ENCODE measurements at regions not wholly inside any gene's neighbourhood (a gene's known extent, or its start where the extent isn't known, plus 50 kb on each side); places are given as distances from the start of the nearest gene placed in this dataset.

DNA sequence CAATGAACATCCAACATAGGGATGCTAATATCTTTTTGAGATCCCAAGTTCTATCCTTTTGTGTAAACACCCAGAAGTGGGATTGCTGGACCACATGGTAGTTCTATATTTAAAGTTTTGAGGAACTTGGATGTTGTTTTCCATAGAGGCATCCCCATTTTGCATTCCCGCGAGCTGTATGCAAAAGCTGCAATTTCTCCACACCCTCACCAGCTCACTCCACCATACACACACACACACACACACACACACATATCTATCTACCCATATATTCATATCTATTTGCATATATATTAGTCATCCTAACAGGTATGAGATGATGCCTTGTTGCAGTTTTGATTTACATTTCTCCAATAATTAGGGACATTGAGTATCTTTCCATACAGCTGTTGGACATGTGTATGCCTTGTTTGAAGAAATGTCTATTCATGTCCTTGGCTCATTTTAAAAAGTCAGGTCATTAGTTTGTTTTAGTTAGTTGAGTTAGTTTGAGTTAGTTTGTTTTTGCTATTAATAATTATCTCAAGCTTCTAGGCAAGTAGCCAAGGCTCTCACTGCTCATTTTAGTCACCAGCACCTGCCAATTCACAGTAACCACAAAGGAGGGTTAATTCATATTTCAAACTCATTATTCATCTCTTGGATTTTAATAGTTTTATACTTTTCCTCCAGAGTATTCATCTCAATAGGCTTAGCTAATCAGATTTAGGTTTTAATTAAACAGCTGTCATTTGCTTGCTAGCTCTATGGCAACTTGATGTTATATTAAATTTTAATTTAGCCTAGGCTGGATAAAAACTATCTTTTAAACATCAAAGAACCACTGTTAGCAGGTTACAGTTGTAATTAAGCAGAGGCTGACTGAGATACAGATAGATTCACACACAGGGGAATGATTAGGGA is 1435.9 kb upstream of the TMEM132C start:
- ATAC-seq (no peak), DNase-seq (ENCODE audit: missing footprints) (no peak)
- intact Hi-C loops (cut with DNase I), result no loop called here

- intact Hi-C loops (cut with DNase I), result no loop called here
- no peak for ATAC-seq
Measured at GRCh38 chr12:126837697-126838096, 1429.3 kb upstream of the TMEM132C start.

DNA sequence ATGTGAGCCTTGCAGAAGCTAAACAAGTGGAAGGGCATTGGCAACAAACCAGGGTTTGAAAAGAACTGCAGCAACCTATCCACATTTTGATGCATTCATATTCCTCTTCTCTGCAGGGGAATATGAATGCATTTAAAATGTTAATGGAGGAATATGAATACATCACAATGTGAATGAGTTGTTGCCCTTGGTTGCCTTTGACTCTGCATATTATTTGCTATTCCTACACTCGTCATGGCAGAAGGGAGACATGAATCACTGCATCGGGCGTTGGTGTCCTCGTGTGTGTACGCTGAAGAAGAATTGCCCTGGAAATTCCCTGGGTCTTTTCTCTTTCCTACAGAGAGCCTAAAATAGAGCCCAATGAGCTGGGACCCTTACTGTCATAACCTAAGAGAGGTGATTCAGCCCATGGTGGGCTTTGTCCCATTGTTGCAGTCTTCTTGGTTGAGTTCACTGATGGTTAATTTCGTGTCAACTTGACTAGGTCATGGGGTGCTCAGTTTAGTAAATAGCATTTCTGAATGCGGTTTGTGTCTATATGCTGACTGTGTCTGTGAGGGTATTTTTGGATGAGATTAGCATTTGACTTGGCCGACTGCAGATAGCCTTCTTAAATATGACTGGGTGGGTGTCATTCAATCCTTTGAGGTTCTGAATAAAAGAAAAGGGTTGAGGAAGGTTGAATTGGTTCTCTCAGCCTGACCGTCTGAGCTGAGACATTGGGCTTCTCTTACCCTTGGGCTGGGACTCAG is 1422.9 kb upstream of the TMEM132C start:
- no peak for ATAC-seq
- intact Hi-C loops (cut with DNase I), result no loop called here
- no peak for DNase-seq (ENCODE audit: missing footprints)

More at GRCh38 chr12:126837697-126838096, 1429.3 kb upstream of the TMEM132C start:
- no peak for DNase-seq (ENCODE audit: missing footprints)

DNA sequence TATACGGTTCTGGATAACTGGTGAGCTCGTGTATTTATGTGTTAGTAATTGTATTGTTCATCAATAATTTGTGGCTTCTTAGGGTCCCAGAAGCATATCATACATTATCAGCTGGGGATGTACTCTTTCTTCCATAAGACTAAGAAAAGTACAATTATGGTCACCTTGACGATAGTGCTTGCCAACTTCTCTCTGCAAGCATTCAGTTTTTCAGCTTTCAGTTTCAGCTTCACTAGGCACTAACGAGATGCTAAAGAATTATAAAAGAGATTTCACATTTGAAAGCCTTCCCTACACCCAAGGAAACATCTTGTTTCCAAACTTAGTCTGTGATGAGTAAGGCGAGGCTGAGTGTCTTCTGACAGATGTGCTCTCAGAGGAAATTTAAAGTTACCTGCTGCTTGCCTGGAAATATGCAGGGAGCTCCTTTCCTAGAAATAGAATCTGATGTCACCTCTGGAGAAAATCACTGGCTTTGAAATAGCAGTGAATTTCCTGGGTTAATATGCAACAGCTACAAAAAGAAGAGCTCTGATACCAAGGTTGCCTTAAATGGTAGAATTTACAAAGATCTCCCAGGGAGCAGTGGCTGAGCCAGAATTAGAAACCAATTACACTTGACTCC is 1419.9 kb upstream of the TMEM132C start:
- no peak for ATAC-seq
- intact Hi-C loops (cut with DNase I), result no loop called here
- DNase-seq (ENCODE audit: missing footprints), result no peak

- intact Hi-C loops (cut with DNase I), result no loop called here
- DNase-seq (ENCODE audit: missing footprints) (no peak), ATAC-seq (no peak)
Measured at GRCh38 chr12:126855768-126856167, 1411.2 kb upstream of the TMEM132C start.

DNA sequence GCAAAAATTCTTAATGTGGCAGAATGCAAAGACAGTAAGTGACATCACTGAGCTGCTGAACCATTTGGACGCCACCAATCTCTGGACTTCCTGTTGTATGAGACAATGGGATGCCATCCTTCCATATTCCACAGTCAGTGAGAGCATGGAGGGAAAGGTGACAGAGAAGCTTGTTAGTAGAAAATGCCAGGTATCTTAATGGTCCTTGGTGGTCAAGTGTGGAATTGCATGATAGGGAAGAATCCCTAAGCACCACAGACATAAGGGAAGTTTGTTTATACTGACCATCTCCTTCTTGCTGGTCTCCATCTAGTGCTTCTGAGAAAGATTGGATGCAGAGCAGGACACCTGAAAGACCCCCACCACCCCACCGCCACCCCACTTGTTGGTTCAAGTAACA is 1410.0 kb upstream of the TMEM132C start:
- DNase-seq (ENCODE audit: missing footprints), result no peak
- intact Hi-C loops (cut with DNase I), result no loop called here
- ATAC-seq, result no peak

- intact Hi-C loops (cut with DNase I), result no loop called here
- DNase-seq (ENCODE audit: missing footprints) (no peak), ATAC-seq (no peak)
Measured at GRCh38 chr12:126858560-126858959, 1408.4 kb upstream of the TMEM132C start.

DNA sequence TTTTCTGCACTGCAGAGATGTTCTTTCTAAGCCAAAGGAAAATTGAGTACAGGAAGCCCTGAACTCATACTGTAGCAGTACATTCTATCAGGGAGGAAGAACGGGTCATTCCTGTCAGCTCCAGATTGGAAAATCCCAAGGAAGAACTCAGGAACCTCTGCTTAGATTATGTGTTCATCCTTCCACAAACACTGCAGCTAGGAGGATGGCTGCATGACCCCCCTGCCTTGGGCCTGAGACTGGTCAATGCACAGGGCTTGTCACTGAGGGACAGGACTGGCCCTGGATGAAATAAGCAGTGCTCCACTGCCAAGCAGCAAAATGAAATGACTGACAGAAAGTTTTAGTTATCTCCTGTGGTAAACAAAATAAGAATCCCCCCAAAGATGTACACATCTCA is 1406.8 kb upstream of the TMEM132C start:
- intact Hi-C loops (cut with DNase I), result no loop called here
- DNase-seq (ENCODE audit: missing footprints) (no peak), ATAC-seq (no peak)

DNA sequence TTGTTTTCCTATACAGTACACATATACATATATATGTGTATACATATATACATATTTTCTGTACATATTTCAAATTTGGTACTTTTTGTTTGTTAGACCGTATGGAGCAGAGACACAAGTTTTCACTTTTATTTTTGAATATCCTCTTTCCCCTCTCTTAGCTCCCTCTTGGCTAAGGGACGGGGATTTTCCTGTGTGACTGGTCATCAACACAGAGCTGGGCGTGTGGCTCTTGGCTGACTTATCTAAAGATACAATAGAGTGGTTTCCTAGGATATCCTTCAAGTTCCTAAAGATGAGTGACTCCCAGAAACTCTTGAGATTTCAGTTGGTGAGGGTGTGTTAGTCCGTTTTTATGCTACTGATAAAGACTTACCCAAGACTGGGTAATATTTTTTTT is 1404.5 kb upstream of the TMEM132C start:
- no peak for ATAC-seq

DNA sequence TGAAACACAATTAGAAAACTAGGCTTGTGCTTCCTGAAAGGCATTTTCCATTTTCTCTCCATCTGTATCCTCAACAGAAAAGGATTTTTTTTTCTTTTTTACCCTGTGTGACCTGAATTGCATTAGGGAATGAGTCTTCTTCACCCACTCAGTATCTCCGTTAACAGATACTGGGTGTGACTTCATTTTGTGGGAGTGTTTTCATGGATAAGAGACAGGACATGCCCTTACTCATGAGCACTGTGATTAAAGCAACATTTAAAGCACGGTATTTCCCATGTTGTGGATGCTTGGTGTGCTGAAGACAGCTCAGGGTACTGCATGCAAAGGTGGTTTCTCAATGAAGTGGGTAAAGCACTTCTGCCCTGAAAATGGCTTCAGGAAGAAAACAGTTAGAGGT is 1397.3 kb upstream of the TMEM132C start:
- ATAC-seq (no peak), DNase-seq (ENCODE audit: missing footprints) (no peak)
- intact Hi-C loops (cut with DNase I), result no loop called here

More for the DNA sequence above, 1404.5 kb upstream of the TMEM132C start:
- intact Hi-C loops (cut with DNase I), result no loop called here
- no peak for DNase-seq (ENCODE audit: missing footprints)

DNA sequence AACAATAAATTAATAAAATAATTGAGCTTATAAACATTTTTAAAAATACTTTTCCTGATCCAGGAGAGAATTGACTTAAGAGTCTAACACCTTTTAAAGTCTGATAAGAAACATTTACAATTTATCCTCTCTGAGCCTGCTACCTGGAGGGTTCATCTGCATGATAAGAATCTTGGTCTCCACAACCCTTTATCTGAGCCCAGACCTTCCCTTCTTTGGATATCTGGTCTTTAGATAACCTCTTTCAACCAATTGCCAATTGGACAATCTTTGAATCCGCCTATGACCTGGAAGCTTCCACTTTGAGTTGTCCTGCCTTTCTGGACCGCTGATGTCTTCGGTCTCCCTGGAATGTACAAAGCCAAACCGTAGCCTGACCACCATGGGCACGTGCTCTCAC is 1393.3 kb upstream of the TMEM132C start:
- ATAC-seq, result no peak
- intact Hi-C loops (cut with DNase I), result loop anchor here (2.0 kb wide), 1 partner anchor 1341 kb away; no protein-coding TSS in a partner anchor
- DNase-seq (ENCODE audit: missing footprints), result no peak

DNA sequence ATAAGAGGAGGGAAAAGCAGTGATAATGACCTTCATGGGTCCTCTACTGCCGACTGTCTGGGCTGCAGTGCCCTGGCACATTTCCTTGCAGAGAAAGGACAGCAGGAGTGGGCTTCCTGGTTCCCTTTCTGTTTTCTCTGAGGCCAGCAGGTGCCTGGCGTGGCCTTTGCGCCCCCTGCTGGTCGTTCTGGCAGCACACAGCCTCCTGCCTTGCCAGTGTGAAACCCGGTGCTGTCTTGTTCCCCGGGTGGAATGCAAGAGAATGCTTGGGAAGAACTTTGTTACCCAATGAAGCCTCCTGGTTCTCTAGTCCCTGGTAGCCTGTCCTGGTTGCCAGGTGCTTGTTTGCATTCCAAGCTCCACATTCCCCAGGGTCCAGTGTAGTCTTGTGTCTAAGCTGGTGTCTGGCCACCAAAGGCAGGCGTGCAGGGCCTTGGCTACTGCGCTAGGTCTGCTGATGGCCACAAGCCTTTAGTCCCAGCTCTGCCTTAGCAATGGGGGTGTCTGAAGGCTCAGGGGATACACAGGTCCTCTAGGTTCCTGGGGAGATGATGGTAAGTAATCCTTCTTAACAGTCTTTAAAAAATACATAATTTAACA is 1392.4 kb upstream of the TMEM132C start:
- ATAC-seq, result no peak
- peak; percentile 74 for DNase-seq (ENCODE audit: missing footprints)
- intact Hi-C loops (cut with DNase I), result loop anchor here (2.0 to 5.0 kb wide), 2 partner anchors 1342 to 1692 kb away; no protein-coding TSS in a partner anchor

DNA sequence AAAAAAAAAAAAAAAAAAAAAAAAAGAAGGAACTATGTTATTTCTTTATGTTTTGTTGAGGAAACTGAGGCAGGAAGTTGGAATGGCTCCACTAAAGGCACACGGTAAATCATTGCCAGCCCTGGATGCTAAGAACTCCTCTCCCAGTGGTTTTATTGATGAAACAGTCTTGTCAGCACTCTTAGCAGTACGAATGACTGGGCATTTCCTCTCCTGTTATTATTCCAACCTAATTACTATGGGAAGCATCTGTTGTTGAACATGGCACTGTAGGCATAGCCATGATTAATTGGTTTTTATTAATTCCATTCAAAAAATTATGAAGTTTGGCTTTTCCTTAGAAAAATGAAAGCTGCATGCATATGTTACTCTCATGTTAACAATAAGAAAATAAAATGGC is 1387.1 kb upstream of the TMEM132C start:
- ATAC-seq (no peak), DNase-seq (ENCODE audit: missing footprints) (no peak)
- intact Hi-C loops (cut with DNase I), result loop anchor here (5.0 kb wide), 1 partner anchor 1698 kb away; no protein-coding TSS in a partner anchor

- no peak for DNase-seq (ENCODE audit: missing footprints)
- intact Hi-C loops (cut with DNase I), result no loop called here
Measured at GRCh38 chr12:126883697-126884096, 1383.3 kb upstream of the TMEM132C start.

GRCh38 chr12:126889501-126889900 is 1377.5 kb upstream of the TMEM132C start:
- intact Hi-C loops (cut with DNase I), result no loop called here
- no peak for ATAC-seq

More at GRCh38 chr12:126883697-126884096, 1383.3 kb upstream of the TMEM132C start:
- peak; percentile 50 for ATAC-seq

DNA sequence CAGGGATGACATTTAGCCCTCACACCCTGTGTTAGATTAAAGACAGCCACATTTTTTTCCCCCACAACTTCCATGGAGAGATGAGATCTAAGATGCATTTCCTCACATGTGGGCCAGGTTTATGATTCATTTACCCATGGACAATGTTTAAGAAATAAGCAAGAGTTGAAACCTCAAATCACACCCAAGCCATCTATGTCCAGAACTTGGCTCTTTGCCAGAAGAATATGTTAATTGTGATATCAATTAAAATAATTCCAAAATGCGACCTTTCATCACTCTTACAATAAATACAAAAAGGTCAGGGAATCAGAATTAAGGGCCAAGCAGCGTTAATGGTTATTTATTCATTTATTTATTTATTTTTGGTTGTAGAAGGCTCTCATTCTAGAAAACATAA is 1376.9 kb upstream of the TMEM132C start:
- DNase-seq (ENCODE audit: missing footprints), result no peak
- ATAC-seq, result no peak
- intact Hi-C loops (cut with DNase I), result no loop called here

More at GRCh38 chr12:126889501-126889900, 1377.5 kb upstream of the TMEM132C start:
- no peak for DNase-seq (ENCODE audit: missing footprints)

DNA sequence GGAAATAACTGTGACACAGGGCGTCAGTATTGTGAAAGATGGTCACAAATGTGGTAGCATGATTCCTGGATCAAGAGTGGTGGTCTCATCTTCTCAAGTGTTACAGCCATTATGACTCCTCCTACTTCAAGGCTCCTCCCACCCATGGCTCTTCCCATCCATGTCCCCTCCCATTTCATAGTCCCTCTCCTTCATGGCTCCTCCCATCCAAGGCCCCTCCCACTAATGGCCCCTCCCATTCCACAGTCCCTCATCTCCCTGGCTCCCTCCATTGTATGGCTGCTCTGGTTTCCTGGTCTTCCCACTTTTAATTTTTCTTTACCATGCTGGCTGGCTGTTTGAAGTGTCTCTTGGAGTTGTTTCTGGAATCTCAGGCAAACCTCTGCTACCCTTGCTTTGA is 1375.2 kb upstream of the TMEM132C start:
- ATAC-seq (no peak), DNase-seq (ENCODE audit: missing footprints) (no peak)
- intact Hi-C loops (cut with DNase I), result no loop called here

- no peak for DNase-seq (ENCODE audit: missing footprints)
- ATAC-seq, result no peak
Measured at GRCh38 chr12:126895951-126896913, 1370.7 kb upstream of the TMEM132C start.

More at GRCh38 chr12:126895951-126896913, 1370.7 kb upstream of the TMEM132C start:
- intact Hi-C loops (cut with DNase I), result no loop called here
